ENCODE measurements at regions not wholly inside any gene's neighbourhood (a gene's known extent, or its start where the extent isn't known, plus 50 kb on each side); places are given as distances from the start of the nearest gene placed in this dataset.

- no peak for DNase-seq
- no peak overlapping the region for H3K4me3 Mint-ChIP-seq
- intact Hi-C loops (cut with micrococcal nuclease) = no loop called here
- CTCF ChIA-PET = no interaction called here
- H3K9me3 Mint-ChIP-seq = no peaks in the 10 kb centered on the region
- POLR2A ChIA-PET = no interaction called here
- H3K4me1 Mint-ChIP-seq (ENCODE audit: low read depth) = peaks cover 5% of the 10 kb centered on the region
- no peak overlapping the region for H3K27ac Mint-ChIP-seq
- H3K27me3 Mint-ChIP-seq = no peaks in the 10 kb centered on the region
- H3K36me3 Mint-ChIP-seq = no peaks in the 10 kb centered on the region
These were observed 70.1 kb upstream of the MOCS2 start for GRCh38 chr5:53179691-53180090.

DNA sequence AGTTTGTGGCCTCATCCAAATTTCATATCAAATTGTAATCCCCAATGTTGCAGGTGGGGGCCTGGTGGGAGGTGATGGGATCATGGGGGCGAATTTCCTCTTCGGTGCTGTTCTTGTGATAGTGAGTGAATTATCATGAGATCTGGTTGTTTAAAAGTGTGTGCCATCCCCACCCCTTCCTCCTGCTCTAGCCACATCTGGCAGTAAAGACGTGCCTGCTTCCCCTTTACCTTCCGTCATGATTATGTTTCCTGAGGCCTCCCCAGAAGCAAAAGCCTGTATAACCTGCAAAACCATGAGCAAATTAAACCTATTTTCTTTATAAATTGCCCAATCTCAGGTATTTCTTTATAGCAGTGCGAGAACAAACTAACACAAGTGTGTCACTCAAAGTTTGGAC, 71.0 kb upstream of the MOCS2 start:
- DNase-seq = no peak
- CTCF ChIA-PET = no interaction called here
- Mint-ChIP-seq H3K4me3 (no peak overlapping the region), H3K4me1 (ENCODE audit: low read depth) (peaks cover 5% of the 10 kb centered on the region), H3K9me3 (no peaks in the 10 kb centered on the region), H3K36me3 (no peaks in the 10 kb centered on the region), H3K27ac (no peak overlapping the region), H3K27me3 (no peaks in the 10 kb centered on the region)
- POLR2A ChIA-PET = no interaction called here
- intact Hi-C loops (cut with micrococcal nuclease) = no loop called here

- H3K4me1 Mint-ChIP-seq (ENCODE audit: low read depth) = peaks cover 5% of the 10 kb centered on the region
- no peaks in the 10 kb centered on the region for H3K36me3 Mint-ChIP-seq
- ChIA-PET POLR2A (no interaction called here), CTCF (no interaction called here)
- H3K9me3 Mint-ChIP-seq = no peaks in the 10 kb centered on the region
- no peak for DNase-seq
- no peaks in the 10 kb centered on the region for H3K27me3 Mint-ChIP-seq
- intact Hi-C loops (cut with micrococcal nuclease) = no loop called here
- no peak overlapping the region for H3K27ac Mint-ChIP-seq
- H3K4me3 Mint-ChIP-seq = no peak overlapping the region
These were observed 71.4 kb upstream of the MOCS2 start for GRCh38 chr5:53180991-53181390.

DNA sequence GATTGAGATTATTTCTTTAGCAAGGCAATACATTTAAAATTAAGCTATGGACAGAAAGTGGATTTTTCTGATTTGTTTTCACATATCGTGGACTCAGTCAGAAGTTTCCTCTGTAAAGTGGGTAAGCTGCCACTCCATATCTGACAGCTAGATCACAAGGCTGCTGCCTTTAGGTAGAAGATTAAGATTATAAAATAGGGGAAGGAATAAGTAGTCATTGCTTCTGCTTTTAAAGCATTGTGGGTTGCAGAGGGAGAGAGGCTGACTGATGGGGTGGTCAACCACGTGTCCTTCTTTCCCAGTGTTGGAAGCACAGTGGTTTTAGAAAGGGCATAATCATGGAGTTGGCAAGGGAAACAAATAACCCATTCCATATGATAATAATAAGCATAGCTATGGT, 74.3 kb upstream of the MOCS2 start:
- Mint-ChIP-seq H3K4me3 (no peak overlapping the region), H3K27ac (no peak overlapping the region), H3K9me3 (peaks cover 5% of the 10 kb centered on the region)

GRCh38 chr5:53191548-53192165, 82.1 kb upstream of the MOCS2 start:
- no peak for DNase-seq
- POLR2A ChIA-PET = no interaction called here
- H3K4me3 Mint-ChIP-seq = no peak overlapping the region
- CTCF ChIA-PET = no interaction called here
- peaks cover 3% of the 10 kb centered on the region for H3K4me1 Mint-ChIP-seq (ENCODE audit: low read depth)
- intact Hi-C loops (cut with micrococcal nuclease) = no loop called here
- H3K36me3 Mint-ChIP-seq = no peaks in the 10 kb centered on the region
- no peak overlapping the region for H3K27ac Mint-ChIP-seq
- H3K9me3 Mint-ChIP-seq = peaks cover 4% of the 10 kb centered on the region
- H3K27me3 Mint-ChIP-seq = peaks cover 10% of the 10 kb centered on the region

More for the DNA sequence above, 74.3 kb upstream of the MOCS2 start:
- DNase-seq = no peak
- H3K36me3 Mint-ChIP-seq = no peaks in the 10 kb centered on the region
- H3K4me1 Mint-ChIP-seq (ENCODE audit: low read depth) = peaks cover 8% of the 10 kb centered on the region
- ChIA-PET CTCF (no interaction called here), POLR2A (no interaction called here)
- no peaks in the 10 kb centered on the region for H3K27me3 Mint-ChIP-seq
- intact Hi-C loops (cut with micrococcal nuclease) = no loop called here

- ChIA-PET CTCF (no interaction called here), POLR2A (interaction anchor here (0.6 kb wide), 1 partner anchor 150 kb away, joined by 4 read pairs; no protein-coding TSS in a partner anchor)
- H3K27me3 Mint-ChIP-seq = peaks cover 14% of the 10 kb centered on the region
- H3K4me3 Mint-ChIP-seq = no peak overlapping the region
- no peak for DNase-seq
- H3K27ac Mint-ChIP-seq = no peak overlapping the region
- no peaks in the 10 kb centered on the region for H3K36me3 Mint-ChIP-seq
- intact Hi-C loops (cut with micrococcal nuclease) = no loop called here
- no peaks in the 10 kb centered on the region for H3K4me1 Mint-ChIP-seq (ENCODE audit: low read depth)
- peaks cover 3% of the 10 kb centered on the region for H3K9me3 Mint-ChIP-seq
These were observed 84.5 kb upstream of the MOCS2 start for GRCh38 chr5:53194086-53194485.

DNA sequence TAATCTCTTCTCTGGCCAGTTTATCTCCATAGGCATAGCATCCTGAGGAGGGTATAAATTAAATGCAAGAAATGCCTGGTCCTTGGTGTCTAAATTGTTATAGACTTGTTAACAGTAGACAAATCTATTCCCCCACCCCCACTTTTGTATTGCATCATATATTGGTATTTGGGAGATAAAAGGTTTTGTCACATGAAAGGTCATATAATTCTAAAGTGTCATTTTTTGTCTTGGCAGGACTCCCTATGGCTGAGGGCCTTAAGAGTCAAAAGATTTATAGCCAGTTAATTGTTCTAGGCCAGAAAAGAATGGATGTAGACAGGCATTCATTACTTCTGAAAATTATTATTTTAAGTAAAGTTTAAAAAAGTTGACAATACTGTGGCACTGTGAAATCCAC, 90.3 kb upstream of the MOCS2 start:
- H3K36me3 Mint-ChIP-seq = no peaks in the 10 kb centered on the region
- no peaks in the 10 kb centered on the region for H3K4me1 Mint-ChIP-seq (ENCODE audit: low read depth)
- ChIA-PET POLR2A (no interaction called here), CTCF (no interaction called here)
- H3K27me3 Mint-ChIP-seq = peaks cover 8% of the 10 kb centered on the region
- H3K9me3 Mint-ChIP-seq = no peaks in the 10 kb centered on the region
- intact Hi-C loops (cut with micrococcal nuclease) = no loop called here
- H3K27ac Mint-ChIP-seq = no peak overlapping the region
- no peak for DNase-seq
- no peak overlapping the region for H3K4me3 Mint-ChIP-seq

- Mint-ChIP-seq H3K9me3 (no peaks in the 10 kb centered on the region), H3K36me3 (no peaks in the 10 kb centered on the region), H3K4me3 (no peak overlapping the region), H3K27ac (no peak overlapping the region), H3K4me1 (ENCODE audit: low read depth) (no peaks in the 10 kb centered on the region), H3K27me3 (peaks cover 7% of the 10 kb centered on the region)
- intact Hi-C loops (cut with micrococcal nuclease) = no loop called here
- DNase-seq = no peak
- ChIA-PET CTCF (no interaction called here), POLR2A (no interaction called here)
These were observed 90.7 kb upstream of the MOCS2 start for GRCh38 chr5:53200306-53200705.

DNA sequence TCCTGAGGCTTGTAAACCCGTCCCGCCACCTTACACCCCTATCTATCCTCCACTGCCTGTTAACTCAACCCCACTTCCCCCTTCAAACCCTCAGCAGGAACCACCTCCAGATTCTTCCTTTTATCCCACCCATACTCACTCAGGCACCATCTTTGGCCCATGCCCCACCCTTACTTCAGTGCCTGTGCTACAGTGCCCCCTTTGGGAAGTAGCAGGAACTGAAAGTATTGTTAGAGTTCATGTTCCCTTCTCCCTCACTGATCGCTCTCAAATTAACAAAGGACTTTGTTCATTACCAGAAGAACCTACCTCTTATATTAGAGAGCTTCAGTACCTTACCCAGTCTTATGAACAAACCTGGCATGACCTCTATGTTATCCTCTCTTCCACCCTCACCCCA, 92.2 kb upstream of the MOCS2 start:
- Mint-ChIP-seq H3K27me3 (peaks cover 4% of the 10 kb centered on the region), H3K27ac (no peak overlapping the region), H3K36me3 (no peaks in the 10 kb centered on the region), H3K4me1 (ENCODE audit: low read depth) (no peaks in the 10 kb centered on the region), H3K4me3 (no peak overlapping the region), H3K9me3 (no peaks in the 10 kb centered on the region)
- no peak for DNase-seq
- CTCF ChIA-PET = no interaction called here
- intact Hi-C loops (cut with micrococcal nuclease) = no loop called here
- POLR2A ChIA-PET = interaction anchor here (0.5 kb wide), 1 partner anchor 10 kb away, joined by 3 read pairs; no protein-coding TSS in a partner anchor

- CTCF ChIA-PET = no interaction called here
- H3K27me3 Mint-ChIP-seq = no peaks in the 10 kb centered on the region
- H3K36me3 Mint-ChIP-seq = no peaks in the 10 kb centered on the region
- POLR2A ChIA-PET = no interaction called here
- no peak for DNase-seq
- intact Hi-C loops (cut with micrococcal nuclease) = no loop called here
- no peak overlapping the region for H3K4me3 Mint-ChIP-seq
- H3K27ac Mint-ChIP-seq = no peak overlapping the region
- no peaks in the 10 kb centered on the region for H3K9me3 Mint-ChIP-seq
- no peaks in the 10 kb centered on the region for H3K4me1 Mint-ChIP-seq (ENCODE audit: low read depth)
These were observed 97.0 kb upstream of the MOCS2 start for GRCh38 chr5:53206562-53206961.

GRCh38 chr5:53211799-53212198, 102.2 kb upstream of the MOCS2 start:
- H3K36me3 Mint-ChIP-seq = no peaks in the 10 kb centered on the region
- ChIA-PET CTCF (no interaction called here), POLR2A (interaction anchor here (0.7 kb wide), 1 partner anchor 10 kb away, joined by 3 read pairs; no protein-coding TSS in a partner anchor)
- intact Hi-C loops (cut with micrococcal nuclease) = no loop called here
- peaks cover 3% of the 10 kb centered on the region for H3K9me3 Mint-ChIP-seq
- H3K4me3 Mint-ChIP-seq = no peak overlapping the region
- peaks cover 3% of the 10 kb centered on the region for H3K27me3 Mint-ChIP-seq
- no peak overlapping the region for H3K27ac Mint-ChIP-seq
- DNase-seq = no peak
- H3K4me1 Mint-ChIP-seq (ENCODE audit: low read depth) = no peaks in the 10 kb centered on the region

- no peaks in the 10 kb centered on the region for H3K4me1 Mint-ChIP-seq (ENCODE audit: low read depth)
- no peak for DNase-seq
- no peaks in the 10 kb centered on the region for H3K36me3 Mint-ChIP-seq
- CTCF ChIA-PET = no interaction called here
- H3K4me3 Mint-ChIP-seq = no peak overlapping the region
- H3K27me3 Mint-ChIP-seq = peaks cover 3% of the 10 kb centered on the region
- H3K27ac Mint-ChIP-seq = no peak overlapping the region
- intact Hi-C loops (cut with micrococcal nuclease) = no loop called here
- peaks cover 3% of the 10 kb centered on the region for H3K9me3 Mint-ChIP-seq
- POLR2A ChIA-PET = no interaction called here
These were observed 109.6 kb upstream of the MOCS2 start for GRCh38 chr5:53219174-53219573.

DNA sequence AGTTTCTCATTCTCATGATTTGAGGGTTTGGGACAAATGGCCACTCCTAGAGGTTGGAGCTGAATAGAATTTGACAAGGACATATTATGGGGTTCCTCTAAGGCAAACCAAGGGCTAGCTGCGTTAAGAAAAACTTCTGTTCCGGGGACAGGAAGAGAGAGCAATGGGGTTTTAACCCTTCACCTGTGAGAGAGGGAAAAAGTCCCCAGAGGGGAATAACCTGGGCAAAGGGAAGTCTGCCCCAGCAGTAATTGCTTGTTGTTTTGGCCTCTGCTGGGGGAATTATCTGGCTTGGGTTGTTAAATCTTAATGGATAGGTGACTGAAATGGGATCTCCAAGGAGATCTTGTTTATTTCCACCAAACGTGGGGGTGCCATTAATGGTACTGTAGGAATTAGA, 110.1 kb upstream of the MOCS2 start:
- Mint-ChIP-seq H3K27ac (no peak overlapping the region), H3K4me1 (ENCODE audit: low read depth) (no peaks in the 10 kb centered on the region), H3K27me3 (peaks cover 3% of the 10 kb centered on the region), H3K9me3 (peaks cover 3% of the 10 kb centered on the region), H3K4me3 (no peak overlapping the region), H3K36me3 (no peaks in the 10 kb centered on the region)
- POLR2A ChIA-PET = no interaction called here
- CTCF ChIA-PET = no interaction called here
- DNase-seq = no peak
- intact Hi-C loops (cut with micrococcal nuclease) = no loop called here
